WERI-Rb-1 (cell line): ENCODE measurements at regions not wholly inside any gene's neighbourhood (a gene's known extent, or its start where the extent isn't known, plus 50 kb on each side); places are given as distances from the start of the nearest gene placed in this dataset.

Experiments
- DNase-seq: peaks from one replicate; pipeline ENCODE4 v3.0.0-alpha.2; 2020
- H3K27ac ChIP-seq: fragments of 250-450 bp; sonication (Bioruptor Pico); 2 replicates; pipeline ENCODE4 v1.5.1; 2020; ENCODE audit warnings: mild to moderate bottlenecking, moderate library complexity
- H3K27me3 ChIP-seq: fragments of 250-450 bp; sonication (Bioruptor Pico); 2 replicates; pipeline ENCODE4 v1.5.1; 2021; ENCODE audit warnings: mild to moderate bottlenecking, low read depth, moderate library complexity; ENCODE audit not compliant: insufficient read depth, severe bottlenecking
- H3K36me3 ChIP-seq: fragments of 250-450 bp; sonication (Bioruptor Pico); 2 replicates; pipeline ENCODE4 v1.5.1; 2020; ENCODE audit warnings: mild to moderate bottlenecking, moderate library complexity
- H3K4me3 ChIP-seq: 2 replicates; pipeline ENCODE4 v1.5.1; 2011; ENCODE audit warnings: low read depth, mild to moderate bottlenecking, control low read depth, low read length
- H3K9me3 ChIP-seq: fragments of 250-450 bp; sonication (Bioruptor Pico); 2 replicates; pipeline ENCODE4 v1.5.1; 2021; ENCODE audit warnings: mild to moderate bottlenecking, moderate library complexity; ENCODE audit not compliant: severe bottlenecking
- TF ChIP-seq, protein P1 (sequence below): IDR thresholded peaks from 2 replicates; pipeline ENCODE4 v1.5.1; 2011; ENCODE audit warnings: low read depth, mild to moderate bottlenecking, control low read depth, inconsistent platforms, low read length

DNA sequence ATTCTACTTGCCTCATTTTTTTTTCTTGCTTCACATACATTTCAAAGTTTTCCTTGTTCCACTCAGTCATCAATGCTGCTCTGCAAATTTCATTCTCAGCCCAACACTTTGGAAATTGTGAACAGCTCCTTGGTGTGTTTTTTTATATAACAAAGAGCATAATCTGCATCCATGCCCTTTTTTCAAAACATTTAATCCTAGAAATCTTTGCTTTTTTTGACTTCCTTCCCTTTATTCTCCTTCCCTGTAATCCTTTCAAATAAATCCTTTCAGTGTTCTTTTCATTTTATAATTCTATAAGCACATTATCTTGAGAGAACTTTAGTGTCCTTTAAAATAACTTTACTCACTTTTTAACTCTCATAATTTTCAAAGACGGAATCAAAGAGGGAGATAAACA is 1150.8 kb downstream of the SI start:
- Histone ChIP-seq H3K27ac (no peak overlapping the region), H3K4me3 (no peak overlapping the region), H3K9me3 (no peaks in the 10 kb centered on the region), H3K27me3 (no peaks in the 10 kb centered on the region), H3K36me3 (no peaks in the 10 kb centered on the region)
- TF ChIP-seq, protein P1, sequence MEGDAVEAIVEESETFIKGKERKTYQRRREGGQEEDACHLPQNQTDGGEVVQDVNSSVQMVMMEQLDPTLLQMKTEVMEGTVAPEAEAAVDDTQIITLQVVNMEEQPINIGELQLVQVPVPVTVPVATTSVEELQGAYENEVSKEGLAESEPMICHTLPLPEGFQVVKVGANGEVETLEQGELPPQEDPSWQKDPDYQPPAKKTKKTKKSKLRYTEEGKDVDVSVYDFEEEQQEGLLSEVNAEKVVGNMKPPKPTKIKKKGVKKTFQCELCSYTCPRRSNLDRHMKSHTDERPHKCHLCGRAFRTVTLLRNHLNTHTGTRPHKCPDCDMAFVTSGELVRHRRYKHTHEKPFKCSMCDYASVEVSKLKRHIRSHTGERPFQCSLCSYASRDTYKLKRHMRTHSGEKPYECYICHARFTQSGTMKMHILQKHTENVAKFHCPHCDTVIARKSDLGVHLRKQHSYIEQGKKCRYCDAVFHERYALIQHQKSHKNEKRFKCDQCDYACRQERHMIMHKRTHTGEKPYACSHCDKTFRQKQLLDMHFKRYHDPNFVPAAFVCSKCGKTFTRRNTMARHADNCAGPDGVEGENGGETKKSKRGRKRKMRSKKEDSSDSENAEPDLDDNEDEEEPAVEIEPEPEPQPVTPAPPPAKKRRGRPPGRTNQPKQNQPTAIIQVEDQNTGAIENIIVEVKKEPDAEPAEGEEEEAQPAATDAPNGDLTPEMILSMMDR, result no peak
- no peak for DNase-seq

DNA sequence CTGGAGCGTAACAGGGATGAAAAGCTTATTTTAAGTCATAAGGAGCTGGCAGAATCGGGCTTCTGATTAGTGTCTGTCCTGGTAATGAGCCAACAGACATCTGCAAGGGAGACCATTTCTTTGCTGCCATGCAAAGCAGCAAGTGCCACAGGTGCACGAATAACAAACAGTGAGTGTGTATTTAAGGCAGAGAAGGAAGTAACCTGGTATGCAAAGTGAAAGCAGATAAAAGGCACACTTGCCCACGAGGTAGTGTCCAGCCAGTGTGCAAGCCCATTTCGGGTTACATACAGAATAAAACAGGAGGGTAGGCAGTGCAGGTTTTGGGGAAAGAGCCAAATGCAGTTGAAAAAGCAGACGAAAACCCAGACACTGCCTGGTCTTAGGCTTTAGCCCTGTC is 1153.7 kb downstream of the SI start:
- H3K27ac ChIP-seq, result no peak overlapping the region
- TF ChIP-seq, protein P1, result no peak
- no peaks in the 10 kb centered on the region for H3K36me3 ChIP-seq
- H3K4me3 ChIP-seq, result no peak overlapping the region
- no peak for DNase-seq
- H3K27me3 ChIP-seq, result no peaks in the 10 kb centered on the region
- H3K9me3 ChIP-seq, result no peaks in the 10 kb centered on the region

DNA sequence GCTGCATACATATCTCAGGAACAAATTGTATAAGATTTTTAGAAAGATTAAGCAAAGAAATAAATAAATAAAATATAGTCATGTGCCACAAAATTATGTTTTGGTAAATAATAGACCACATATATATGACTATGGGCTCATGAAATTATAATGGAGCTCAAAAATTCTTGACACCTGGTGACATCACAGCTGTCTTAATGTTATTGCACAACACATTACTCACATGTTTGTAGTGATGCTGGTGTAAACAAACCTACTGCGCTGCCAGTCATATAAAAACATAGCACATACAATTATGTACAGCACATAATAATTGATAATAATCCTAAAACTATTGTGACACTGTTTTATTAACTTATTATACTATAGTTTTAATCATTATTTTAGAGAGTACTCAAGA is 1159.1 kb downstream of the SI start:
- no peaks in the 10 kb centered on the region for H3K27me3 ChIP-seq
- no peak overlapping the region for H3K4me3 ChIP-seq
- no peak for DNase-seq
- H3K36me3 ChIP-seq, result no peaks in the 10 kb centered on the region
- TF ChIP-seq, protein P1, result no peak
- H3K27ac ChIP-seq, result no peak overlapping the region
- H3K9me3 ChIP-seq, result no peaks in the 10 kb centered on the region

DNA sequence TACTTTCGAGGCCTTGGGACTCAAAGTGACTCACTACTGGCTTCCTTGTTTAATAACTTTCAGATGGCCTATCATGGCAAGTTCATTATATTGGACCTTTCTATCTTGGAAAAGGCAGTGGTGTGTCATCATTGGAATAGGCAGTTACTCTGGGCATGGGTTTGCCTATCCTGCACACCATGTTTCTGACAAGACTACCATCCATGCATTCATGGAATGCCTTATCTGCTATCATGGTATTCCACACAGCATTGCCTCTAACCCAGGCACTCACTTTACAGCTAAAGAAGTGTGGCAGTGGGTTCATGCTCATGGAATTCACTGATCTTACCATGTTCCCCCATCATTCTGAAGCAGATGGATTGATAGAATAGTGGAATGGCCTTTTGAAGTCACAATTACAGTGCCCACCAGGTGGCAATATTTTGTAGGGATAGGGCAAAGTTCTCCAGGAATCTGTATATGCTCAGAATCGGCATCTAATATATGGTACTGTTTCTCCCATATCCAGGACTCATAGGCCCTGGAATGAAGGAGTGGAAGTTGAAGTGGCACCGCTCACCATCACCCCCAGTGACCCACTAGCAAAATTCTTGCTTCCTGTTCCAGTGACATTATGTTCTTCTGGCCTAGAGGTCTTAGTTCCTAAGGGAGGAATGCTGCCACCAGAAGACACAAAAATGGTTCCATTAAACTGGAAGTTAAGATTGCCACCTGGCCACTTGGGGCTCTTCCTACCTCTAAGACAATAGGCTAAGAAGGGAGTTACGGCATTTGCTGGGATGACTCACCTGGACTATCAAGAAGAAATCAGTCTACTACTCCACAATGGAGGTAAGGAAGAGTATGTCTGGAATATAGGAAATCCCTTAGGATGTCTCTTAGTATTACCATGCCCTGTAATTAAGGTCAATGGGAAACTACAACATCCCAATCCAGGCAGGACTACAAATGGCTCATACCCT is 1161.4 kb downstream of the SI start:
- H3K4me3 ChIP-seq, result no peak overlapping the region
- no peak overlapping the region for H3K27ac ChIP-seq
- H3K36me3 ChIP-seq, result no peaks in the 10 kb centered on the region
- TF ChIP-seq, protein P1, result peak; percentile 36
- peak; percentile 41 for DNase-seq
- H3K9me3 ChIP-seq, result no peaks in the 10 kb centered on the region
- H3K27me3 ChIP-seq, result no peaks in the 10 kb centered on the region

DNA sequence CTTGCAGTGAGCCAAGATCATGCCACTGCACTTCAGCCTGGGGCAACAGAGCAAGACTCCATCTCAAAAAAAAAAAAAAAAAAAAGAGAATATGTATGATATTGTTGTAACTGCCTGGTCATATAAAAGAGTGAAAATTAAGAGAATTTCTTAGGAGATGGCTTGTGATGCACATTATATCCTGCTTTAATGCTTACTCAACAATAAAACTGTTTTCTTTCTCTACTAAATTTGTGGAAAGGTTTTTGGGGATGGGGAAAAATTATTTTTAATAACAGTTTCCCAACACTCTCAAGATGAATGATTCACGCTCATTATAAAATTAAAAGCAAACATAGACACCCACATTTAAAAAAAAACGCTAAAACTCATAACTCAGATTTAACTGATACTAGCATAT is 1163.0 kb downstream of the SI start:
- Histone ChIP-seq H3K36me3 (no peaks in the 10 kb centered on the region), H3K27me3 (no peaks in the 10 kb centered on the region), H3K27ac (no peak overlapping the region), H3K9me3 (no peaks in the 10 kb centered on the region), H3K4me3 (no peak overlapping the region)
- no peak for DNase-seq
- TF ChIP-seq, protein P1, result no peak

DNA sequence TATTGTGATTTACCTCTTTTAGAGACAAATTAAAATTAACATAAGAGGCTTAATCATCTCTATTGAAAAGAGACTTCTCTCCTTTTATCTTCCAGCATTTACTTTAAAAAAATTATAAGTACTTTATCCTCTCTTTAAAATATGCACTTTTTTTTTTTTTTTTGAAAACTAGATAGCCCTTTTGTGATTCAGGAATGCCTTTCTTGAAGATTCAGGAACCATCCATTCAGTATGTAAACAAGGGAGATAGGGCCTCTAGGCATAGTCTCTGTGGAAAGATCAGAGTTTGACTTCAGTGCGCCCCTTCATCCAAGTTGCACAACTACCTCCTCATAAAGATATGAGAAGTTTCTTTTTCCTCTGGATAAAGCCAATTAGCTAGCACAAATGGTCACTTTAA is 1163.7 kb downstream of the SI start:
- TF ChIP-seq, protein P1, result no peak
- H3K27ac ChIP-seq, result no peak overlapping the region
- H3K9me3 ChIP-seq, result no peaks in the 10 kb centered on the region
- H3K27me3 ChIP-seq, result no peaks in the 10 kb centered on the region
- no peak overlapping the region for H3K4me3 ChIP-seq
- H3K36me3 ChIP-seq, result no peaks in the 10 kb centered on the region
- no peak for DNase-seq
